H1 (cell line): ENCODE measurements at regions not wholly inside any gene's neighbourhood (a gene's known extent, or its start where the extent isn't known, plus 50 kb on each side); places are given as distances from the start of the nearest gene placed in this dataset.

Experiments used
- CTCF ChIA-PET: fragments of 300-600 bp; sonication (Branson Sonifier 250); formaldehyde crosslinking; loops from one replicate; lab custom pipeline; 2021; ENCODE audit not compliant: partially characterized antibody; lab: Charles Lee
- POLR2A ChIA-PET: fragments of 300-600 bp; sonication (Branson Sonifier 250); formaldehyde crosslinking; loops from one replicate; lab custom pipeline; 2021; ENCODE audit warnings: inconsistent platforms; ENCODE audit not compliant: partially characterized antibody; lab: Charles Lee
- DNase-seq, 2 experiments: peaks; one replicate each; pipeline versions ENCODE4 v3.0.0 to v3.0.0-alpha.2; 2010 to 2022; ENCODE audit warnings: low spot score in 2 of 2, low read depth in 1 of 2, mixed read lengths in 1 of 2
- FAIRE-seq: peaks from 2 replicates; lab custom pipeline; 2011; peaks lifted over from hg19 to GRCh38; lab: Jason Lieb, UNC
- H2AFZ ChIP-seq: 2 replicates; pipeline ENCODE4 v1.8.1; 2012; ENCODE audit warnings: low read length, inconsistent platforms
- H2AK5ac ChIP-seq: 2 replicates; pipeline ENCODE4 v1.6.1; 2013; ENCODE audit warnings: low read depth, low read length
- H2BK120ac ChIP-seq: replicated peaks from 2 replicates; pipeline ENCODE3; 2013; ENCODE audit warnings: low read depth, low read length, inconsistent platforms
- H2BK12ac ChIP-seq: 2 replicates; pipeline ENCODE4 v1.6.1; 2013; ENCODE audit warnings: low read depth, low read length
- H2BK15ac ChIP-seq: 2 replicates; pipeline ENCODE4 v1.6.1; 2013; ENCODE audit warnings: low read length
- H2BK20ac ChIP-seq: 2 replicates; pipeline ENCODE4 v1.6.1; 2013; ENCODE audit warnings: low read length
- H2BK5ac ChIP-seq: 2 replicates; pipeline ENCODE4 v1.6.1; 2013; ENCODE audit warnings: low read depth, low read length
- H3K14ac ChIP-seq: 2 replicates; pipeline ENCODE4 v1.6.1; 2013; ENCODE audit warnings: inconsistent platforms; ENCODE audit not compliant: insufficient read length
- H3K18ac ChIP-seq: 2 replicates; pipeline ENCODE4 v1.6.1; 2013; ENCODE audit warnings: low read length; ENCODE audit errors: extremely low read depth
- H3K23ac ChIP-seq: 2 replicates; pipeline ENCODE4 v1.6.1; 2013; ENCODE audit warnings: inconsistent platforms; ENCODE audit not compliant: insufficient read length
- H3K23me2 ChIP-seq: 2 replicates; pipeline ENCODE4 v1.6.1; 2013; ENCODE audit warnings: low read depth, low read length
- H3K27ac ChIP-seq: 2 replicates; pipeline ENCODE4 v1.6.1; 2011; ENCODE audit warnings: low read depth, low read length, inconsistent platforms
- H3K27me3 ChIP-seq, 4 experiments: replicated peaks in 1 of 4; 1 replicate in 1 of 4; 2 replicates in 3 of 4; pipeline versions ENCODE4 v1.6.1 to v1.8.1; 2011 to 2013; ENCODE audit warnings: low read length in 3 of 4, mild to moderate bottlenecking in 3 of 4, inconsistent platforms in 2 of 4, mixed read lengths in 2 of 4, moderate library complexity in 1 of 4; ENCODE audit not compliant: control insufficient read depth in 3 of 4, insufficient read depth in 3 of 4; ENCODE audit errors: extremely low read depth in 1 of 4
- H3K36me3 ChIP-seq, 4 experiments: 2 replicates each; pipeline versions ENCODE4 v1.6.1 to v1.8.1; 2011 to 2013; ENCODE audit warnings: mild to moderate bottlenecking in 4 of 4, low read length in 3 of 4, moderate library complexity in 2 of 4, control low read depth in 1 of 4, inconsistent platforms in 1 of 4; ENCODE audit not compliant: insufficient read depth in 4 of 4, control insufficient read depth in 2 of 4
- H3K4ac ChIP-seq: replicated peaks from 2 replicates; pipeline ENCODE3; 2013; ENCODE audit warnings: low read length, low read depth, mixed read lengths, inconsistent platforms; ENCODE audit not compliant: insufficient read length
- H3K4me1 ChIP-seq, 4 experiments: replicated peaks in 1 of 4; 1 replicate in 1 of 4; 2 replicates in 3 of 4; pipeline versions ENCODE4 v1.6.1 to v1.8.1; 2011 to 2013; ENCODE audit warnings: low read length in 3 of 4, inconsistent platforms in 2 of 4, mixed read lengths in 1 of 4; ENCODE audit not compliant: insufficient read depth in 4 of 4, control insufficient read depth in 3 of 4
- H3K4me2 ChIP-seq, 2 experiments: 2 replicates each; pipeline versions ENCODE4 v1.6.1 to v1.8.1; 2011 to 2013; ENCODE audit warnings: low read depth in 2 of 2, low read length in 2 of 2, control low read depth in 1 of 2, inconsistent platforms in 1 of 2, mild to moderate bottlenecking in 1 of 2; ENCODE audit not compliant: insufficient read depth in 1 of 2
- H3K4me3 ChIP-seq, 4 experiments: fragments of 200-600, 300-600 bp in 1 of 4; sonication (generic), shearing (Covaris generic), sonication (Bioruptor Twin) in 1 of 4; 2 replicates each; pipeline versions ENCODE4 v1.5.1 to v1.8.1; 2011 to 2016; ENCODE audit warnings: low read length in 4 of 4, low read depth in 3 of 4, control low read depth in 2 of 4, inconsistent platforms in 2 of 4, mild to moderate bottlenecking in 2 of 4, mixed read lengths in 1 of 4, moderate library complexity in 1 of 4; ENCODE audit not compliant: insufficient read depth in 2 of 4; ENCODE audit errors: extremely low read depth in 1 of 4
- H3K56ac ChIP-seq: replicated peaks from 2 replicates; pipeline ENCODE3; 2013; ENCODE audit warnings: low read depth, mild to moderate bottlenecking, mixed read lengths, low read length, inconsistent platforms; ENCODE audit not compliant: insufficient read length
- H3K79me1 ChIP-seq: 2 replicates; pipeline ENCODE4 v1.6.1; 2013; ENCODE audit warnings: low read depth, low read length, control low read depth
- H3K79me2 ChIP-seq, 2 experiments: 2 replicates each; pipeline versions ENCODE4 v1.6.1 to v1.8.1; 2012 to 2013; ENCODE audit warnings: low read length in 2 of 2, mild to moderate bottlenecking in 2 of 2, inconsistent platforms in 1 of 2; ENCODE audit not compliant: insufficient read depth in 2 of 2, control insufficient read depth in 1 of 2
- H3K9ac ChIP-seq, 4 experiments: replicated peaks in 1 of 4; 1 replicate in 1 of 4; 2 replicates in 3 of 4; pipeline versions ENCODE4 v1.6.1 to v1.8.1; 2011 to 2013; ENCODE audit warnings: low read depth in 3 of 4, low read length in 3 of 4, control low read depth in 2 of 4, mild to moderate bottlenecking in 2 of 4, moderate library complexity in 2 of 4, inconsistent platforms in 1 of 4; ENCODE audit errors: extremely low read depth in 1 of 4
- H3K9me3 ChIP-seq, 2 experiments: 2 replicates each; pipeline versions ENCODE4 v1.6.1 to v1.8.1; 2012 to 2013; ENCODE audit warnings: mild to moderate bottlenecking in 2 of 2, moderate library complexity in 2 of 2, control low read depth in 1 of 2, inconsistent platforms in 1 of 2, low read depth in 1 of 2, low read length in 1 of 2, mixed read lengths in 1 of 2; ENCODE audit not compliant: insufficient read depth in 2 of 2
- H4K20me1 ChIP-seq, 2 experiments: replicated peaks in 1 of 2; 2 replicates each; pipeline versions ENCODE3 to v1.8.1; 2011 to 2013; ENCODE audit warnings: inconsistent platforms in 2 of 2, low read length in 2 of 2, mild to moderate bottlenecking in 1 of 2; ENCODE audit not compliant: insufficient read depth in 2 of 2, control insufficient read depth in 1 of 2
- H4K5ac ChIP-seq: 2 replicates; pipeline ENCODE4 v1.6.1; 2013; ENCODE audit warnings: low read length, low read depth, mixed read lengths, inconsistent platforms; ENCODE audit not compliant: insufficient read length
- H4K8ac ChIP-seq: 2 replicates; pipeline ENCODE4 v1.8.0; 2013; ENCODE audit warnings: mild to moderate bottlenecking, moderate library complexity, low read length, inconsistent platforms; ENCODE audit not compliant: insufficient read depth; ENCODE audit errors: extremely low read depth
- H4K91ac ChIP-seq: replicated peaks from 2 replicates; pipeline ENCODE3; 2013; ENCODE audit warnings: low read length, mixed read lengths, inconsistent platforms; ENCODE audit not compliant: insufficient read length
- CREB1 ChIP-seq: IDR thresholded peaks from 2 replicates; pipeline ENCODE4 v1.6.1; 2012; ENCODE audit warnings: inconsistent platforms
- FOSL1 ChIP-seq: IDR thresholded peaks from 2 replicates; pipeline ENCODE4 v1.6.1; 2011; ENCODE audit warnings: mild to moderate bottlenecking, low read depth, low read length, moderate library complexity; ENCODE audit not compliant: insufficient read depth
- MAFK ChIP-seq: IDR thresholded peaks from 2 replicates; pipeline ENCODE4 v1.6.1; 2012; ENCODE audit warnings: low read depth, mild to moderate bottlenecking, improper control_type of control experiment, low read length
- POLR2AphosphoS5 ChIP-seq: IDR thresholded peaks from 2 replicates; pipeline ENCODE4 v1.6.1; 2011; ENCODE audit warnings: low read depth, low read length
- POU5F1 ChIP-seq: IDR thresholded peaks from 2 replicates; pipeline ENCODE4 v1.6.1; 2011; ENCODE audit warnings: low read depth, mild to moderate bottlenecking, low read length, moderate library complexity
- RAD21 ChIP-seq, 2 experiments: IDR thresholded peaks in 1 of 2; conservative IDR thresholded peaks in 1 of 2; 2 replicates each; pipeline ENCODE4 v1.6.1; 2011; ENCODE audit warnings: low read depth in 2 of 2, low read length in 2 of 2, improper control_type of control experiment in 1 of 2, inconsistent platforms in 1 of 2, mild to moderate bottlenecking in 1 of 2, moderate library complexity in 1 of 2
- SIRT6 ChIP-seq: IDR thresholded peaks from one replicate; pipeline ENCODE4 v1.7.1; 2012; ENCODE audit warnings: low read length, inconsistent platforms
- SIX5 ChIP-seq: IDR thresholded peaks from 2 replicates; pipeline ENCODE4 v1.6.1; 2011; ENCODE audit warnings: mild to moderate bottlenecking, low read depth, low read length
- TAF7 ChIP-seq: optimal IDR thresholded peaks from 2 replicates; pipeline ENCODE3; 2011; ENCODE audit warnings: low read depth, mild to moderate bottlenecking, inconsistent platforms, low read length, moderate library complexity, borderline replicate concordance
- YY1 ChIP-seq: IDR thresholded peaks from 2 replicates; pipeline ENCODE4 v1.6.1; 2011; ENCODE audit warnings: low read depth, mild to moderate bottlenecking, low read length
- WGBS, 2 experiments: shearing (Covaris generic) in 1 of 2; methylation state at CpG; one replicate each; pipeline versions ENCODE4 v1.1.6 to v1.1.7; 2013 to 2015; ENCODE audit warnings: low lambda C conversion rate in 2 of 2, mixed read lengths in 2 of 2, inconsistent platforms in 1 of 2, low coverage in 1 of 2, missing lambda C conversion rate in 1 of 2; ENCODE audit not compliant: insufficient replicate concordance in 2 of 2, insufficient coverage in 1 of 2, insufficient read length in 1 of 2; ENCODE audit errors: extremely low coverage in 1 of 2, missing lambda C conversion rate in 1 of 2; 5-methylcytosine and 5-hydroxymethylcytosine counted together
- TF ChIP-seq, protein P1 (sequence below): IDR thresholded peaks from 2 replicates; pipeline ENCODE4 v1.6.1; 2012; ENCODE audit warnings: inconsistent platforms

DNA sequence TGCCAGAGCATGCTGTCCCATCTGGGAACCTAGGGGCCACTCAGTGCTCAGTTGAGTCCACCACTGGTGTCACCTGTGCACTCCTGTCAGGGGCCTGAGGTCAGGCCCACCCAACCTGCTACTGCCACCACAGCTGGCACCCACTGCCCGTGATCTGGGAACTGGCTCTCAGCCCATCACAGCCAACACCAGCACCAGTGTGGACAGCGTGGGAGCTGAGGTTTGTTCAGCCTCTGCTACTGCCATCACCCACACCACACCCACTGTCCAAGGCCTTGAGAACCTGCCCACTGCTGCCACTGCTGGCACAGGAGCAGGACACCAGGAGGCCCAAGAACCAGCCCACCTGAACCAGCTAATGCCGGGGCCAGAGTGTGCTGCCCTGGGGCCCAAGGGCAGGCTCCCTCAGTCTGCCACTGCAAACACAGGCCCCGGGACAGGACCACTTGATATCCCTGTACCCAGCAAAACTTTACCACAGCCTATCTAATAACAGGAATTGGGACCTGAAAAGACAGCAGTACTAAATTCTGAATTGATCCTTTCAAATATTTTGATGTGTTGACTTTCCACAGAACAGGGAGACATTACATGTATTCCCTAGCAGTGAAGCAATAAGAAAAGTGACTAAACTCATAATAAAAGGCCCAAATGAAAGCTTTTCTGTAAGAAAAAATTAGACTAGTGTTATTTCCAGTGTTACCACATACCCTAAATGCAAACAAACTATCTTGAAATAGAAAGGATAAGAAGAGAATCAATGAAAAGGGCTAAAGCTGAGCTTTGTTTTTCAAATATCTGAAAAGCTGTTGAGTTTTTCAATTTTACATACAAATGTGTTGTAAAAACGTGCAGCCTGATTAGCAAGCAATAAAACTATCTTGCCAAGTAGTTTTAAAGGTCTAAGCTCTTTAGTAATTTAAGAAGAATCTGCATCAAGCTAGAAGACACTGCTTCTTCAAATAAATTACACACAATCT, 640.7 kb downstream of the METTL4 start:
- no peak overlapping the region for H3K4me2 ChIP-seq
- no peaks in the 10 kb centered on the region for H3K9me3 ChIP-seq
- H3K27ac ChIP-seq = no peak overlapping the region
- H3K23me2 ChIP-seq = no peaks in the 10 kb centered on the region
- CTCF ChIA-PET = interaction anchor here (0.6 to 1.6 kb wide), 5 partner anchors 17 to 1525 kb away, joined by 3 to 4 read pairs (median 3); no protein-coding TSS in a partner anchor
- no peaks in the 10 kb centered on the region for H3K36me3 ChIP-seq
- DNase-seq (no peak), FAIRE-seq (no peak)
- 0 out of 2 replicates have a peak overlapping the region, but pooled peaks have one; percentile 72 for H2BK20ac ChIP-seq
- no peak overlapping the region for H3K4me3 ChIP-seq
- H3K4ac ChIP-seq = no peak overlapping the region
- H3K14ac ChIP-seq = no peak overlapping the region
- H2BK15ac ChIP-seq = no peak overlapping the region
- POLR2A ChIA-PET = no interaction called here
- H3K9ac ChIP-seq = no peak overlapping the region
- no peaks in the 10 kb centered on the region for H4K20me1 ChIP-seq
- H4K5ac ChIP-seq = no peak overlapping the region
- no peaks in the 10 kb centered on the region for H3K79me1 ChIP-seq
- no peak overlapping the region for H3K18ac ChIP-seq
- H4K8ac ChIP-seq = peak overlapping the region; percentile 35
- no peak overlapping the region for H2BK120ac ChIP-seq
- no peak overlapping the region for H3K23ac ChIP-seq
- no peaks in the 10 kb centered on the region for H3K27me3 ChIP-seq
- no peaks in the 10 kb centered on the region for H3K79me2 ChIP-seq
- peaks cover 0 to 3% (median 0%) of the 10 kb centered on the region in 4 experiments; a peak in 1 of 7 replicates for H3K4me1 ChIP-seq
- H2AFZ ChIP-seq = no peak overlapping the region
- no peak overlapping the region for H2AK5ac ChIP-seq
- H3K56ac ChIP-seq = no peak overlapping the region
- 82% methylated on average over 5 of the region's 5 CpGs; no CpG with 5 or more reads in 1 of the 2 experiments for WGBS, 2 experiments
- no peak overlapping the region for H2BK5ac ChIP-seq
- H2BK12ac ChIP-seq = 0 out of 2 replicates have a peak overlapping the region, but pooled peaks have one; percentile 23
- H4K91ac ChIP-seq = peak overlapping the region; percentile 65
- TF ChIP-seq POLR2AphosphoS5 = no peak
- no peak for TF ChIP-seq CREB1
- TF ChIP-seq POU5F1 = no peak
- no peak for TF ChIP-seq TAF7
- TF ChIP-seq SIX5 = no peak
- TF ChIP-seq, protein P1, sequence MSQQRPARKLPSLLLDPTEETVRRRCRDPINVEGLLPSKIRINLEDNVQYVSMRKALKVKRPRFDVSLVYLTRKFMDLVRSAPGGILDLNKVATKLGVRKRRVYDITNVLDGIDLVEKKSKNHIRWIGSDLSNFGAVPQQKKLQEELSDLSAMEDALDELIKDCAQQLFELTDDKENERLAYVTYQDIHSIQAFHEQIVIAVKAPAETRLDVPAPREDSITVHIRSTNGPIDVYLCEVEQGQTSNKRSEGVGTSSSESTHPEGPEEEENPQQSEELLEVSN = no peak
- no peak for TF ChIP-seq SIRT6
- TF ChIP-seq YY1 = no peak
- TF ChIP-seq FOSL1 = no peak
- TF ChIP-seq RAD21 (IDR thresholded peaks at IDR 0.05 in 1 of 2, conservative IDR thresholded peaks at IDR 0.05 in 1 of 2; ENCODE audit: low read depth in 2 of 2, low read length in 2 of 2) = no peak
- TF ChIP-seq MAFK = no peak
